Activated CD8-positive, alpha-beta T cell treated with anti-CD3 and anti-CD28 coated beads, Interleukin-2, amount 10 ng/mL, durations not matched to agents 7 days and 5 days (primary cell): ENCODE measurements at regions not wholly inside any gene's neighbourhood (a gene's known extent, or its start where the extent isn't known, plus 50 kb on each side); places are given as distances from the start of the nearest gene placed in this dataset.

Experiments used
- ATAC-seq: fragments of 150-1000 bp; cut with Tn5 transposase; one replicate; pipeline ENCODE4 v1.10.0; 2021; ENCODE audit warnings: moderate library complexity
- CTCF ChIA-PET: fragments of 350-600 bp; sonication (Branson Sonifier 250); formaldehyde crosslinking; loops from one replicate; lab custom pipeline; 2021; ENCODE audit warnings: antibody characterized with exemption; lab: Charles Lee
- POLR2A ChIA-PET: fragments of 350-600 bp; sonication (Branson Sonifier 250); formaldehyde crosslinking; loops from one replicate; lab custom pipeline; 2021; ENCODE audit warnings: antibody characterized with exemption; lab: Charles Lee
- DNase-seq: peaks from one replicate; pipeline ENCODE4 v3.0.0-alpha.2; 2020
- H3K27ac Mint-ChIP-seq: one replicate; pipeline ENCODE4 v1.8.0; 2021; ENCODE audit warnings: mild to moderate bottlenecking, mixed read lengths
- H3K27me3 Mint-ChIP-seq: one replicate; pipeline ENCODE4 v1.8.0; 2021; ENCODE audit warnings: low read depth, mixed read lengths
- H3K36me3 Mint-ChIP-seq: one replicate; pipeline ENCODE4 v1.8.0; 2021; ENCODE audit warnings: low read depth, mixed read lengths
- H3K4me1 Mint-ChIP-seq: one replicate; pipeline ENCODE4 v1.8.0; 2021; ENCODE audit warnings: low read depth, mixed read lengths
- H3K4me3 Mint-ChIP-seq: one replicate; pipeline ENCODE4 v1.8.0; 2021; ENCODE audit warnings: mild to moderate bottlenecking, mixed read lengths
- H3K9me3 Mint-ChIP-seq: one replicate; pipeline ENCODE4 v1.8.0; 2022; ENCODE audit warnings: mixed read lengths; ENCODE audit not compliant: insufficient read depth

GRCh38 chr20:11128220-11128718 is 454.5 kb upstream of the JAG1 start:
- Mint-ChIP-seq H3K4me1 (no peaks in the 10 kb centered on the region), H3K27me3 (no peaks in the 10 kb centered on the region), H3K4me3 (no peak overlapping the region), H3K9me3 (no peaks in the 10 kb centered on the region), H3K36me3 (no peaks in the 10 kb centered on the region), H3K27ac (no peak overlapping the region)
- ATAC-seq (no peak), DNase-seq (no peak)
- ChIA-PET POLR2A (no interaction called here), CTCF (no interaction called here)

GRCh38 chr20:11128721-11129120 is 454.9 kb upstream of the JAG1 start:
- ChIA-PET CTCF (no interaction called here), POLR2A (no interaction called here)

GRCh38 chr20:11130554-11131166 is 456.9 kb upstream of the JAG1 start:
- ATAC-seq (no peak), DNase-seq (no peak)
- no peaks in the 10 kb centered on the region for H3K4me1 Mint-ChIP-seq
- ChIA-PET POLR2A (no interaction called here), CTCF (no interaction called here)
- no peaks in the 10 kb centered on the region for H3K27me3 Mint-ChIP-seq
- no peak overlapping the region for H3K27ac Mint-ChIP-seq
- H3K9me3 Mint-ChIP-seq = no peaks in the 10 kb centered on the region
- no peak overlapping the region for H3K4me3 Mint-ChIP-seq
- no peaks in the 10 kb centered on the region for H3K36me3 Mint-ChIP-seq

More at GRCh38 chr20:11128721-11129120, 454.9 kb upstream of the JAG1 start:
- H3K36me3 Mint-ChIP-seq = no peaks in the 10 kb centered on the region
- no peak overlapping the region for H3K4me3 Mint-ChIP-seq
- H3K4me1 Mint-ChIP-seq = no peaks in the 10 kb centered on the region
- H3K27me3 Mint-ChIP-seq = no peaks in the 10 kb centered on the region
- H3K9me3 Mint-ChIP-seq = no peaks in the 10 kb centered on the region
- no peak for ATAC-seq
- H3K27ac Mint-ChIP-seq = no peak overlapping the region
- no peak for DNase-seq

- Mint-ChIP-seq H3K27me3 (no peaks in the 10 kb centered on the region), H3K27ac (no peak overlapping the region), H3K4me1 (no peaks in the 10 kb centered on the region), H3K9me3 (no peaks in the 10 kb centered on the region), H3K36me3 (no peaks in the 10 kb centered on the region), H3K4me3 (no peak overlapping the region)
- ChIA-PET POLR2A (no interaction called here), CTCF (no interaction called here)
- DNase-seq (no peak), ATAC-seq (no peak)
These were observed 459.1 kb upstream of the JAG1 start for GRCh38 chr20:11132819-11133415.

- Mint-ChIP-seq H3K27me3 (no peaks in the 10 kb centered on the region), H3K9me3 (no peaks in the 10 kb centered on the region), H3K4me3 (no peak overlapping the region), H3K27ac (no peak overlapping the region), H3K36me3 (no peaks in the 10 kb centered on the region), H3K4me1 (no peaks in the 10 kb centered on the region)
- CTCF ChIA-PET = no interaction called here
- no peak for DNase-seq
- ATAC-seq = no peak
- POLR2A ChIA-PET = no interaction called here
These were observed 462.9 kb upstream of the JAG1 start for GRCh38 chr20:11136691-11137090.

GRCh38 chr20:11137688-11138087 is 463.9 kb upstream of the JAG1 start:
- POLR2A ChIA-PET = no interaction called here
- H3K9me3 Mint-ChIP-seq = no peaks in the 10 kb centered on the region

GRCh38 chr20:11140359-11140758 is 466.6 kb upstream of the JAG1 start:
- H3K4me1 Mint-ChIP-seq = no peaks in the 10 kb centered on the region
- ChIA-PET POLR2A (no interaction called here), CTCF (no interaction called here)
- ATAC-seq (no peak), DNase-seq (no peak)
- no peaks in the 10 kb centered on the region for H3K27me3 Mint-ChIP-seq
- H3K9me3 Mint-ChIP-seq = no peaks in the 10 kb centered on the region
- no peak overlapping the region for H3K4me3 Mint-ChIP-seq
- no peak overlapping the region for H3K27ac Mint-ChIP-seq
- H3K36me3 Mint-ChIP-seq = no peaks in the 10 kb centered on the region

More at GRCh38 chr20:11137688-11138087, 463.9 kb upstream of the JAG1 start:
- Mint-ChIP-seq H3K27ac (no peak overlapping the region), H3K4me3 (no peak overlapping the region), H3K4me1 (no peaks in the 10 kb centered on the region), H3K36me3 (no peaks in the 10 kb centered on the region), H3K27me3 (no peaks in the 10 kb centered on the region)
- DNase-seq (no peak), ATAC-seq (no peak)
- CTCF ChIA-PET = no interaction called here

GRCh38 chr20:11143481-11143880 is 469.7 kb upstream of the JAG1 start:
- H3K4me1 Mint-ChIP-seq = no peaks in the 10 kb centered on the region
- H3K4me3 Mint-ChIP-seq = no peak overlapping the region

GRCh38 chr20:11144114-11144950 is 470.5 kb upstream of the JAG1 start:
- ChIA-PET CTCF (no interaction called here), POLR2A (no interaction called here)
- H3K4me1 Mint-ChIP-seq = no peaks in the 10 kb centered on the region
- no peak overlapping the region for H3K4me3 Mint-ChIP-seq
- no peaks in the 10 kb centered on the region for H3K36me3 Mint-ChIP-seq
- ATAC-seq (no peak), DNase-seq (no peak)
- no peaks in the 10 kb centered on the region for H3K9me3 Mint-ChIP-seq
- H3K27me3 Mint-ChIP-seq = no peaks in the 10 kb centered on the region
- H3K27ac Mint-ChIP-seq = no peak overlapping the region

More at GRCh38 chr20:11143481-11143880, 469.7 kb upstream of the JAG1 start:
- Mint-ChIP-seq H3K36me3 (no peaks in the 10 kb centered on the region), H3K27me3 (no peaks in the 10 kb centered on the region), H3K9me3 (no peaks in the 10 kb centered on the region), H3K27ac (no peak overlapping the region)
- POLR2A ChIA-PET = no interaction called here
- DNase-seq = no peak
- CTCF ChIA-PET = no interaction called here
- ATAC-seq = no peak

GRCh38 chr20:11145616-11146015 is 471.8 kb upstream of the JAG1 start:
- no peaks in the 10 kb centered on the region for H3K36me3 Mint-ChIP-seq
- ATAC-seq (no peak), DNase-seq (no peak)
- no peaks in the 10 kb centered on the region for H3K27me3 Mint-ChIP-seq
- no peak overlapping the region for H3K4me3 Mint-ChIP-seq
- H3K4me1 Mint-ChIP-seq = no peaks in the 10 kb centered on the region
- ChIA-PET CTCF (no interaction called here), POLR2A (no interaction called here)
- no peaks in the 10 kb centered on the region for H3K9me3 Mint-ChIP-seq
- no peak overlapping the region for H3K27ac Mint-ChIP-seq

- Mint-ChIP-seq H3K36me3 (no peaks in the 10 kb centered on the region), H3K4me1 (no peaks in the 10 kb centered on the region), H3K4me3 (no peak overlapping the region), H3K9me3 (no peaks in the 10 kb centered on the region), H3K27me3 (no peaks in the 10 kb centered on the region), H3K27ac (no peak overlapping the region)
- DNase-seq (no peak), ATAC-seq (no peak)
- CTCF ChIA-PET = no interaction called here
- POLR2A ChIA-PET = interaction anchor here (0.6 kb wide), 1 partner anchor 729 kb away, joined by 3 read pairs; no protein-coding TSS in a partner anchor
These were observed 480.0 kb upstream of the JAG1 start for GRCh38 chr20:11153819-11154218.

- ChIA-PET POLR2A (no interaction called here), CTCF (no interaction called here)
- Mint-ChIP-seq H3K4me1 (no peaks in the 10 kb centered on the region), H3K27ac (no peak overlapping the region), H3K36me3 (no peaks in the 10 kb centered on the region), H3K4me3 (no peak overlapping the region), H3K27me3 (no peaks in the 10 kb centered on the region), H3K9me3 (no peaks in the 10 kb centered on the region)
- ATAC-seq (no peak), DNase-seq (no peak)
These were observed 481.5 kb upstream of the JAG1 start for GRCh38 chr20:11155156-11155756.
